Mesendoderm (in vitro differentiated cells): ENCODE measurements at regions not wholly inside any gene's neighbourhood (a gene's known extent, or its start where the extent isn't known, plus 50 kb on each side); places are given as distances from the start of the nearest gene placed in this dataset.
"Not testable (repeated sequence)": the region's sequence is repeated elsewhere in the genome, so short reads cannot be mapped to it uniquely, and the experiment has no call there.

Experiments
- DNase-seq: peaks from one replicate; pipeline ENCODE4 v3.0.0; 2013
- H2AK5ac ChIP-seq: 2 replicates; pipeline ENCODE4 v1.6.1; 2013; ENCODE audit warnings: low read length, inconsistent platforms
- H2BK120ac ChIP-seq: 2 replicates; pipeline ENCODE4 v1.6.1; 2013; ENCODE audit warnings: low read depth, mild to moderate bottlenecking, low read length, moderate library complexity, mixed read lengths
- H2BK15ac ChIP-seq: replicated peaks from 2 replicates; pipeline ENCODE4 v1.6.1; 2013; ENCODE audit warnings: low read depth, mild to moderate bottlenecking, moderate library complexity
- H2BK5ac ChIP-seq: 2 replicates; pipeline ENCODE4 v1.6.1; 2013; ENCODE audit warnings: low read length, inconsistent platforms
- H3K18ac ChIP-seq: 2 replicates; pipeline ENCODE4 v1.6.1; 2013; ENCODE audit warnings: mild to moderate bottlenecking, low read length, mixed read lengths
- H3K23ac ChIP-seq: one replicate; pipeline ENCODE4 v1.6.1; 2013; ENCODE audit warnings: low read length
- H3K27ac ChIP-seq: 2 replicates; pipeline ENCODE4 v1.5.1; 2013; ENCODE audit warnings: low read depth, mild to moderate bottlenecking, inconsistent platforms, low read length, moderate library complexity
- H3K27me3 ChIP-seq: 2 replicates; pipeline ENCODE4 v1.6.1; 2013; ENCODE audit warnings: low read length, control low read depth, mild to moderate bottlenecking, inconsistent platforms; ENCODE audit not compliant: insufficient read depth, poor library complexity
- H3K36me3 ChIP-seq: 2 replicates; pipeline ENCODE4 v1.6.1; 2013; ENCODE audit warnings: low read length, inconsistent platforms; ENCODE audit not compliant: control insufficient read depth, insufficient read depth
- H3K4ac ChIP-seq: one replicate; pipeline ENCODE4 v1.6.1; 2013; ENCODE audit warnings: low read depth, mild to moderate bottlenecking, low read length, moderate library complexity
- H3K4me1 ChIP-seq: 2 replicates; pipeline ENCODE4 v1.6.1; 2013; ENCODE audit warnings: low read depth, low read length, inconsistent platforms; ENCODE audit not compliant: control insufficient read depth
- H3K4me2 ChIP-seq: 2 replicates; pipeline ENCODE4 v1.6.1; 2013; ENCODE audit warnings: low read length
- H3K4me3 ChIP-seq: 2 replicates; pipeline ENCODE4 v1.5.1; 2013; ENCODE audit warnings: mild to moderate bottlenecking, low read length
- H3K56ac ChIP-seq: one replicate; pipeline ENCODE4 v1.6.1; 2013; ENCODE audit warnings: low read length
- H3K79me1 ChIP-seq: 2 replicates; pipeline ENCODE4 v1.6.1; 2013; ENCODE audit warnings: low read length, inconsistent platforms
- H3K79me2 ChIP-seq: 2 replicates; pipeline ENCODE4 v1.6.1; 2013; ENCODE audit warnings: mild to moderate bottlenecking, low read length; ENCODE audit not compliant: control insufficient read depth, insufficient read depth
- H3K9ac ChIP-seq: 2 replicates; pipeline ENCODE4 v1.6.1; 2013; ENCODE audit warnings: low read length, inconsistent platforms
- H4K5ac ChIP-seq: one replicate; pipeline ENCODE4 v1.6.1; 2013; ENCODE audit warnings: low read length
- H4K8ac ChIP-seq: one replicate; pipeline ENCODE4 v1.6.1; 2013; ENCODE audit warnings: low read depth, mild to moderate bottlenecking, control low read depth, low read length, moderate library complexity
- WGBS: extraction: QIAGEN DNeasy Blood & Tissue Kit; methylation state at CpG from one replicate; pipeline ENCODE4 v1.1.7; 2013; ENCODE audit warnings: low lambda C conversion rate, missing lambda C conversion rate; ENCODE audit not compliant: insufficient coverage; ENCODE audit errors: extremely low coverage; 5-methylcytosine and 5-hydroxymethylcytosine counted together

GRCh38 chr13:71213252-71213821 lies 653.7 kb downstream of the DACH1 start:
- Histone ChIP-seq H3K4me3 (no peak overlapping the region), H3K36me3 (no peaks in the 10 kb centered on the region), H2BK15ac (no peak overlapping the region), H3K4me1 (no peaks in the 10 kb centered on the region), H3K18ac (no peak overlapping the region), H3K27ac (no peak overlapping the region), H3K4ac (no peak overlapping the region), H2BK5ac (no peak overlapping the region), H4K5ac (no peak overlapping the region), H3K23ac (no peak overlapping the region), H4K8ac (no peak overlapping the region), H3K9ac (no peak overlapping the region), H2AK5ac (no peak overlapping the region), H3K27me3 (no peaks in the 10 kb centered on the region), H3K4me2 (no peak overlapping the region), H3K79me1 (no peaks in the 10 kb centered on the region), H2BK120ac (no peak overlapping the region), H3K56ac (no peak overlapping the region), H3K79me2 (no peaks in the 10 kb centered on the region)
- WGBS, result no CpG with 5 or more reads among the region's 2 CpGs
- DNase-seq, result no peak

- no peak overlapping the region for H3K4me2 ChIP-seq
- no peak overlapping the region for H3K4ac ChIP-seq
- no peaks in the 10 kb centered on the region for H3K27me3 ChIP-seq
- no peak overlapping the region for H3K27ac ChIP-seq
- no peak overlapping the region for H4K8ac ChIP-seq
- H3K4me3 ChIP-seq, result no peak overlapping the region
- no peak overlapping the region for H4K5ac ChIP-seq
- DNase-seq, result no peak
- H3K56ac ChIP-seq, result no peak overlapping the region
- no peak overlapping the region for H2AK5ac ChIP-seq
- no peaks in the 10 kb centered on the region for H3K79me1 ChIP-seq
- H2BK120ac ChIP-seq, result no peak overlapping the region
- H3K18ac ChIP-seq, result no peak overlapping the region
- H2BK15ac ChIP-seq, result no peak overlapping the region
- no peak overlapping the region for H2BK5ac ChIP-seq
- H3K4me1 ChIP-seq, result no peaks in the 10 kb centered on the region
- H3K9ac ChIP-seq, result no peak overlapping the region
- H3K36me3 ChIP-seq, result no peaks in the 10 kb centered on the region
- no peak overlapping the region for H3K23ac ChIP-seq
- H3K79me2 ChIP-seq, result no peaks in the 10 kb centered on the region
Observed at GRCh38 chr13:71210861-71211260, 656.1 kb downstream of the DACH1 start.

- WGBS, result no CpG with 5 or more reads among the region's 2 CpGs
Observed at GRCh38 chr13:71209217-71209616, 657.8 kb downstream of the DACH1 start.

GRCh38 chr13:71184583-71184982 lies 682.4 kb downstream of the DACH1 start:
- H3K27me3 ChIP-seq, H3K56ac ChIP-seq, H2BK120ac ChIP-seq, H3K4me2 ChIP-seq, H3K9ac ChIP-seq, H2BK5ac ChIP-seq, H3K79me1 ChIP-seq, DNase-seq, H3K4me1 ChIP-seq, H3K27ac ChIP-seq, H2AK5ac ChIP-seq, H3K23ac ChIP-seq, H3K4me3 ChIP-seq, H4K5ac ChIP-seq, H3K18ac ChIP-seq, H4K8ac ChIP-seq, H3K4ac ChIP-seq, H3K79me2 ChIP-seq, H2BK15ac ChIP-seq, H3K36me3 ChIP-seq: not testable (repeated sequence)
- WGBS, result no CpG with 5 or more reads among the region's 7 CpGs

More at GRCh38 chr13:71209217-71209616, 657.8 kb downstream of the DACH1 start:
- Histone ChIP-seq H2BK120ac (no peak overlapping the region), H4K8ac (no peak overlapping the region), H3K79me2 (no peaks in the 10 kb centered on the region), H3K4ac (no peak overlapping the region), H3K56ac (no peak overlapping the region), H3K4me1 (no peaks in the 10 kb centered on the region), H3K79me1 (no peaks in the 10 kb centered on the region), H2AK5ac (no peak overlapping the region), H2BK15ac (no peak overlapping the region), H3K36me3 (no peaks in the 10 kb centered on the region), H3K27ac (no peak overlapping the region), H3K23ac (no peak overlapping the region), H3K9ac (no peak overlapping the region), H3K4me2 (no peak overlapping the region), H4K5ac (no peak overlapping the region), H3K27me3 (no peaks in the 10 kb centered on the region), H3K18ac (no peak overlapping the region), H3K4me3 (no peak overlapping the region), H2BK5ac (no peak overlapping the region)
- DNase-seq, result no peak

GRCh38 chr13:71183352-71183751 lies 683.7 kb downstream of the DACH1 start:
- not testable (repeated sequence) for H3K4ac ChIP-seq, DNase-seq, H4K5ac ChIP-seq, H3K27me3 ChIP-seq, H3K79me1 ChIP-seq, H2BK15ac ChIP-seq, H3K27ac ChIP-seq, H2BK5ac ChIP-seq, H2AK5ac ChIP-seq, H3K4me1 ChIP-seq, H2BK120ac ChIP-seq, H3K36me3 ChIP-seq, H3K79me2 ChIP-seq, H3K4me3 ChIP-seq, H3K4me2 ChIP-seq, H3K9ac ChIP-seq, H3K18ac ChIP-seq, H3K56ac ChIP-seq, H3K23ac ChIP-seq, H4K8ac ChIP-seq
- WGBS, result no CpG with 5 or more reads among the region's 1 CpG

- H3K4me2 ChIP-seq, result no peak overlapping the region
- H2AK5ac ChIP-seq, result no peak overlapping the region
- H3K4me3 ChIP-seq, result no peak overlapping the region
- H3K79me2 ChIP-seq, result no peaks in the 10 kb centered on the region
- H3K4ac ChIP-seq, result no peak overlapping the region
- no peak overlapping the region for H3K18ac ChIP-seq
- no peak overlapping the region for H2BK120ac ChIP-seq
- H3K27me3 ChIP-seq, result no peaks in the 10 kb centered on the region
- H4K8ac ChIP-seq, result no peak overlapping the region
- no peak overlapping the region for H3K23ac ChIP-seq
- no peaks in the 10 kb centered on the region for H3K4me1 ChIP-seq
- no peak overlapping the region for H3K9ac ChIP-seq
- no peak overlapping the region for H2BK15ac ChIP-seq
- WGBS, result no CpG with 5 or more reads among the region's 4 CpGs
- no peak overlapping the region for H3K56ac ChIP-seq
- H3K27ac ChIP-seq, result no peak overlapping the region
- H2BK5ac ChIP-seq, result no peak overlapping the region
- H4K5ac ChIP-seq, result no peak overlapping the region
- peak; percentile 5 for DNase-seq
- no peaks in the 10 kb centered on the region for H3K36me3 ChIP-seq
- no peaks in the 10 kb centered on the region for H3K79me1 ChIP-seq
Observed at GRCh38 chr13:71171740-71172139, 695.3 kb downstream of the DACH1 start.
